H1 (cell line): ENCODE measurements at regions not wholly inside any gene's neighbourhood (a gene's known extent, or its start where the extent isn't known, plus 50 kb on each side); places are given as distances from the start of the nearest gene placed in this dataset.

Experiments
- CTCF ChIA-PET: fragments of 300-600 bp; sonication (Branson Sonifier 250); formaldehyde crosslinking; loops from one replicate; lab custom pipeline; 2021; ENCODE audit not compliant: partially characterized antibody; lab: Charles Lee
- POLR2A ChIA-PET: fragments of 300-600 bp; sonication (Branson Sonifier 250); formaldehyde crosslinking; loops from one replicate; lab custom pipeline; 2021; ENCODE audit warnings: inconsistent platforms; ENCODE audit not compliant: partially characterized antibody; lab: Charles Lee
- DNase-seq, 2 experiments: peaks; one replicate each; pipeline versions ENCODE4 v3.0.0 to v3.0.0-alpha.2; 2010 to 2022; ENCODE audit warnings: low spot score in 2 of 2, low read depth in 1 of 2, mixed read lengths in 1 of 2
- FAIRE-seq: peaks from 2 replicates; lab custom pipeline; 2011; peaks lifted over from hg19 to GRCh38; lab: Jason Lieb, UNC
- H2AFZ ChIP-seq: 2 replicates; pipeline ENCODE4 v1.8.1; 2012; ENCODE audit warnings: low read length, inconsistent platforms
- H2AK5ac ChIP-seq: 2 replicates; pipeline ENCODE4 v1.6.1; 2013; ENCODE audit warnings: low read depth, low read length
- H2BK120ac ChIP-seq: replicated peaks from 2 replicates; pipeline ENCODE3; 2013; ENCODE audit warnings: low read depth, low read length, inconsistent platforms
- H2BK12ac ChIP-seq: 2 replicates; pipeline ENCODE4 v1.6.1; 2013; ENCODE audit warnings: low read depth, low read length
- H2BK15ac ChIP-seq: 2 replicates; pipeline ENCODE4 v1.6.1; 2013; ENCODE audit warnings: low read length
- H2BK20ac ChIP-seq: 2 replicates; pipeline ENCODE4 v1.6.1; 2013; ENCODE audit warnings: low read length
- H2BK5ac ChIP-seq: 2 replicates; pipeline ENCODE4 v1.6.1; 2013; ENCODE audit warnings: low read depth, low read length
- H3K14ac ChIP-seq: 2 replicates; pipeline ENCODE4 v1.6.1; 2013; ENCODE audit warnings: inconsistent platforms; ENCODE audit not compliant: insufficient read length
- H3K18ac ChIP-seq: 2 replicates; pipeline ENCODE4 v1.6.1; 2013; ENCODE audit warnings: low read length; ENCODE audit errors: extremely low read depth
- H3K23ac ChIP-seq: 2 replicates; pipeline ENCODE4 v1.6.1; 2013; ENCODE audit warnings: inconsistent platforms; ENCODE audit not compliant: insufficient read length
- H3K23me2 ChIP-seq: 2 replicates; pipeline ENCODE4 v1.6.1; 2013; ENCODE audit warnings: low read depth, low read length
- H3K27ac ChIP-seq: 2 replicates; pipeline ENCODE4 v1.6.1; 2011; ENCODE audit warnings: low read depth, low read length, inconsistent platforms
- H3K27me3 ChIP-seq, 4 experiments: replicated peaks in 1 of 4; 1 replicate in 1 of 4; 2 replicates in 3 of 4; pipeline versions ENCODE4 v1.6.1 to v1.8.1; 2011 to 2013; ENCODE audit warnings: low read length in 3 of 4, mild to moderate bottlenecking in 3 of 4, inconsistent platforms in 2 of 4, mixed read lengths in 2 of 4, moderate library complexity in 1 of 4; ENCODE audit not compliant: control insufficient read depth in 3 of 4, insufficient read depth in 3 of 4; ENCODE audit errors: extremely low read depth in 1 of 4
- H3K36me3 ChIP-seq, 4 experiments: 2 replicates each; pipeline versions ENCODE4 v1.6.1 to v1.8.1; 2011 to 2013; ENCODE audit warnings: mild to moderate bottlenecking in 4 of 4, low read length in 3 of 4, moderate library complexity in 2 of 4, control low read depth in 1 of 4, inconsistent platforms in 1 of 4; ENCODE audit not compliant: insufficient read depth in 4 of 4, control insufficient read depth in 2 of 4
- H3K4ac ChIP-seq: replicated peaks from 2 replicates; pipeline ENCODE3; 2013; ENCODE audit warnings: low read length, low read depth, mixed read lengths, inconsistent platforms; ENCODE audit not compliant: insufficient read length
- H3K4me1 ChIP-seq, 4 experiments: replicated peaks in 1 of 4; 1 replicate in 1 of 4; 2 replicates in 3 of 4; pipeline versions ENCODE4 v1.6.1 to v1.8.1; 2011 to 2013; ENCODE audit warnings: low read length in 3 of 4, inconsistent platforms in 2 of 4, mixed read lengths in 1 of 4; ENCODE audit not compliant: insufficient read depth in 4 of 4, control insufficient read depth in 3 of 4
- H3K4me2 ChIP-seq, 2 experiments: 2 replicates each; pipeline versions ENCODE4 v1.6.1 to v1.8.1; 2011 to 2013; ENCODE audit warnings: low read depth in 2 of 2, low read length in 2 of 2, control low read depth in 1 of 2, inconsistent platforms in 1 of 2, mild to moderate bottlenecking in 1 of 2; ENCODE audit not compliant: insufficient read depth in 1 of 2
- H3K4me3 ChIP-seq, 4 experiments: fragments of 200-600, 300-600 bp in 1 of 4; sonication (generic), shearing (Covaris generic), sonication (Bioruptor Twin) in 1 of 4; 2 replicates each; pipeline versions ENCODE4 v1.5.1 to v1.8.1; 2011 to 2016; ENCODE audit warnings: low read length in 4 of 4, low read depth in 3 of 4, control low read depth in 2 of 4, inconsistent platforms in 2 of 4, mild to moderate bottlenecking in 2 of 4, mixed read lengths in 1 of 4, moderate library complexity in 1 of 4; ENCODE audit not compliant: insufficient read depth in 2 of 4; ENCODE audit errors: extremely low read depth in 1 of 4
- H3K56ac ChIP-seq: replicated peaks from 2 replicates; pipeline ENCODE3; 2013; ENCODE audit warnings: low read depth, mild to moderate bottlenecking, mixed read lengths, low read length, inconsistent platforms; ENCODE audit not compliant: insufficient read length
- H3K79me1 ChIP-seq: 2 replicates; pipeline ENCODE4 v1.6.1; 2013; ENCODE audit warnings: low read depth, low read length, control low read depth
- H3K79me2 ChIP-seq, 2 experiments: 2 replicates each; pipeline versions ENCODE4 v1.6.1 to v1.8.1; 2012 to 2013; ENCODE audit warnings: low read length in 2 of 2, mild to moderate bottlenecking in 2 of 2, inconsistent platforms in 1 of 2; ENCODE audit not compliant: insufficient read depth in 2 of 2, control insufficient read depth in 1 of 2
- H3K9ac ChIP-seq, 4 experiments: replicated peaks in 1 of 4; 1 replicate in 1 of 4; 2 replicates in 3 of 4; pipeline versions ENCODE4 v1.6.1 to v1.8.1; 2011 to 2013; ENCODE audit warnings: low read depth in 3 of 4, low read length in 3 of 4, control low read depth in 2 of 4, mild to moderate bottlenecking in 2 of 4, moderate library complexity in 2 of 4, inconsistent platforms in 1 of 4; ENCODE audit errors: extremely low read depth in 1 of 4
- H3K9me3 ChIP-seq, 2 experiments: 2 replicates each; pipeline versions ENCODE4 v1.6.1 to v1.8.1; 2012 to 2013; ENCODE audit warnings: mild to moderate bottlenecking in 2 of 2, moderate library complexity in 2 of 2, control low read depth in 1 of 2, inconsistent platforms in 1 of 2, low read depth in 1 of 2, low read length in 1 of 2, mixed read lengths in 1 of 2; ENCODE audit not compliant: insufficient read depth in 2 of 2
- H4K20me1 ChIP-seq, 2 experiments: replicated peaks in 1 of 2; 2 replicates each; pipeline versions ENCODE3 to v1.8.1; 2011 to 2013; ENCODE audit warnings: inconsistent platforms in 2 of 2, low read length in 2 of 2, mild to moderate bottlenecking in 1 of 2; ENCODE audit not compliant: insufficient read depth in 2 of 2, control insufficient read depth in 1 of 2
- H4K5ac ChIP-seq: 2 replicates; pipeline ENCODE4 v1.6.1; 2013; ENCODE audit warnings: low read length, low read depth, mixed read lengths, inconsistent platforms; ENCODE audit not compliant: insufficient read length
- H4K8ac ChIP-seq: 2 replicates; pipeline ENCODE4 v1.8.0; 2013; ENCODE audit warnings: mild to moderate bottlenecking, moderate library complexity, low read length, inconsistent platforms; ENCODE audit not compliant: insufficient read depth; ENCODE audit errors: extremely low read depth
- H4K91ac ChIP-seq: replicated peaks from 2 replicates; pipeline ENCODE3; 2013; ENCODE audit warnings: low read length, mixed read lengths, inconsistent platforms; ENCODE audit not compliant: insufficient read length
- KDM4A ChIP-seq: IDR thresholded peaks from one replicate; pipeline ENCODE4 v1.7.1; 2012; ENCODE audit warnings: low read depth, mild to moderate bottlenecking, moderate library complexity, low read length, inconsistent platforms; ENCODE audit not compliant: severe bottlenecking
- POU5F1 ChIP-seq: IDR thresholded peaks from 2 replicates; pipeline ENCODE4 v1.6.1; 2011; ENCODE audit warnings: low read depth, mild to moderate bottlenecking, low read length, moderate library complexity

DNA sequence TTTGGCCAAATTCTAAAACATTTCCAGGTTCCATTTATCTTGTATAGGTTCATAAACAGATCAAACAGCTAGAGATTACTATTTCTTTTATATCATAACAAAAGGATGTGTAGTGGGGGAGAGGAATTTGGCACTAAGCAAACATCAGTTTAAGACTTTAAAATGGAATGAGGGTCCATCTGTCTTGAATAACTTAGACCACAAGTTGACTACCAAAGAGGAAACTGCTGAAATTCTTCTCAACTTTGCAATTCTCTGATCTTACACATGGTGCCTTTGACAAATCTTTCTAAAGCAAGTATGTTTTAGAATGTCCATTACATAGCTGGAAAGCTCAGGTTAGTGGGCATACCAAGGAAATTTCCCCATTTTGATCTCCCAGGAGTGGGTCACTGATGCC lies 140.5 kb upstream of the ADAMTS9 start:
- ChIA-PET CTCF (interaction anchor here (0.9 to 1.4 kb wide), 2 partner anchors 18 to 291 kb away, joined by 3 to 4 read pairs; no protein-coding TSS in a partner anchor), POLR2A (no interaction called here)
- Histone ChIP-seq H3K23me2 (no peaks in the 10 kb centered on the region), H3K79me2 (no peaks in the 10 kb centered on the region), H3K27me3 (no peaks in the 10 kb centered on the region), H3K9me3 (no peaks in the 10 kb centered on the region), H2BK20ac (no peak overlapping the region), H2BK15ac (no peak overlapping the region), H3K9ac (no peak overlapping the region), H3K18ac (no peak overlapping the region), H3K4me2 (no peak overlapping the region), H2BK12ac (no peak overlapping the region), H4K91ac (no peak overlapping the region), H2BK5ac (no peak overlapping the region), H2AK5ac (no peak overlapping the region), H3K27ac (no peak overlapping the region), H3K4me1 (no peaks in the 10 kb centered on the region), H2BK120ac (no peak overlapping the region), H4K5ac (no peak overlapping the region), H2AFZ (no peak overlapping the region), H4K20me1 (no peaks in the 10 kb centered on the region), H3K56ac (no peak overlapping the region), H3K79me1 (no peaks in the 10 kb centered on the region), H3K14ac (no peak overlapping the region), H3K4ac (no peak overlapping the region), H3K4me3 (no peak overlapping the region), H3K36me3 (no peaks in the 10 kb centered on the region), H4K8ac (no peak overlapping the region), H3K23ac (no peak overlapping the region)
- DNase-seq (no peak), FAIRE-seq (no peak)
- TF ChIP-seq KDM4A (no peak), POU5F1 (no peak)
